GM18520 (cell line): ENCODE measurements at regions not wholly inside any gene's neighbourhood (a gene's known extent, or its start where the extent isn't known, plus 50 kb on each side); places are given as distances from the start of the nearest gene placed in this dataset.

ENCODE experiments used
- ATAC-seq: cut with Tn5 transposase; IDR thresholded peaks from one replicate; pipeline ENCODE4 v1.9.1; 2021; ENCODE audit not compliant: unreplicated experiment

DNA sequence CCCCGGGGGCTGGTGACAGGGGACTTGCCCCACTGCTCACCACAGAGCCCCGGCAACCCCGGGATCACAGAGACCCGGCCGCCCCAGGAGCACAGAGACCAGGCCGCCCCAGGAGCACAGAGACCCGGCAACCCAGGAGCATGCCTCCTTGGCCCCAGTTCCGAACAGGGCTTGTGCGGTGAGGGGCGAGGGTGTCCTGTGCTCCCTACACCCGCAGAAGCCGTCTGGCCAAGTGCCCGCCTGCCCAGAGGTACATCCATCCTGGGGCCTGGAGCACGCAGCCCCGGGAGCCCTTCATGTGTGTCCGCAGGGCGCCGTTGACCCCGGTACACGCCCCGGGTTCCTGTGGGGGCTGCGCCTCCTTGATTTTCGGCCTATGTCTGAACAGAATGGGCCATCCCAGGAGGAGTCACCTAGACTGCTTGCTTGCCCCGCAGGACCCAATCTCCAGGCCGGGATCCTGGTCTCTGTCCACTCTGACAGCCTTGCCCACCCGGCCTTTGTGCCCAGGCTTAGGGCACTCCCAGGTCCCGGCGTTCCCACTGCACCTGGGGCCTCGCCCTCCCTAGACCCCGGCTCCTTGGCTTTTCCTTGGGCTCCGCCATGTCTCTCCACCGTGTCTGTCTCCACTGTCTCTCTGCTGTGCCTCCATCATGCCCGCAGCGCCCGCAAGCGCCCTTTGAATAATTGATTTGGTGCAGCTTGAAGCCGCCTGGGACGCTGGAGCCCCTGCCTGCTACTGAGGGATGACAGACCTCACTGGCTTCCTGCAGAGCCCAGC is 219.8 kb downstream of the ERMARD start:
- no peak for ATAC-seq

DNA sequence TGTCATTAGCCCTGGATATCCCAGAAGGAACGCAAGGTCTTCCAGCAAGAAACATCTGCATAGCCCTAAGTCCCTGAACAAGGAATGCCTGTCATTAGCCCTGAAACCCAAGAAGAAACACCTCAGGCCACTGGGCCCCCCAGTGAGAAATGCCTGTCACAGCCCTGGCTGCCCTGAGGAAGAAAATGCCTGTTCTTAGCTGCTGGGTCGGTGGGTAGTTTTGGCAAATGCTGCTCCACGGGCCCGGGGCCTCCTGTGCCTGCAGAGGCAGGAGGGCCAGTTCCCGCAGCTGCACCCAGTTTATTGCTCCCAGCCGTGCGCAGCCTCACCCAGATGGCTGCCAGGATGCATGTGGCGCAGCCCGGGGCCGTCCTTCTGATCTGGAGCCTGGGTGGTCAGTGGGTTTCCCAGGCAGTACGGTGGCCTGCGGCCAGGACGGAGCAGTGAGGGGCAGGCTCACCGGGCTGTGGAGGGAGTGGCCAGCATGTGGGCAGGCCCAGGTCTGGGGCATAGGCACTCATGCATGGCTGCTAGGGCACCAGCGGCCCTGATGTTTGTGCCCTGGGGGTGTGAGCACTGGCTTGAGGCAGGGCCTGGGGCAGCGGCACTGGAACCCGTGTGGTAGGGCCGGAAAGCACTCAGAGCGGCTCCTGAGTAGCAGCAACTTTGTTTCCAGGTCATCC is 219.0 kb downstream of the ERMARD start:
- ATAC-seq, result no peak

DNA sequence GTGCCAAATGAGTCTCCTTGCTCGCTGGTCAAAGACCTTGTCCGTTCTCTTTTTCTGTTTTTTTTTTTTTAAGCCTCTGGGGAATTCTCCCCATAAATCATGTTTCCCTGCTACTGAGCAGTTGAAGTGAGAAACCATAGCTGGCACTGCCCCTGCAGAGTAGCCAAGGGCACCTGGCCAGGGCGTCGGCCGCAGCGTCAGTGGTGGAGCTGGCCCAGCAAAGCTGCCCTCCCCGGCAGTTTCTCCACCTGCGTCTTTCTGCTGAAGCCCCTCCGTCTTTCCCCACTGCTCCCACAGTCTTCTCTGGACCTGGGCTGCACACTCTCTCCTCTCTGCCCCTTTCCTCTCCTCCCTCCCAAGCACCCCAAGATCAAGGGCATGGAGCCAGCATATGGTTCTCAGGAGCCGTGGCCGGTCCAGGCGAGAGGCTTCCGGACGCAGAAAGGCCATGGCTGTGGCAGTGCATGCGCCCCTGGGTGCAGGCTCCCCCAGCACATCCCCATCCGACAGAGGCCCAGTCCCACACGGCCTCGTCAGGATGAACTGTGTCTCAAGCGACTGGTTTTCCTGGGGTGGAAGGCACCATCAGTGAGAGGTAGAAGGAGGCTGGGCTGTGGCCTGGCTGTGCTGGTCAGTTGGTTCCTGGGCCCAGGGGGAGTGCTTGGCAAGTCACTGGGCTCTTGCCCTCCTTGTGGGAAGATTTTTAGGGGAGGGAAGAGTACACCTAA is 218.1 kb downstream of the ERMARD start:
- no peak for ATAC-seq

GRCh38 chr6:169968541-169969270 is 217.3 kb downstream of the ERMARD start:
- ATAC-seq, result no peak

GRCh38 chr6:169967687-169968086 is 216.3 kb downstream of the ERMARD start:
- ATAC-seq, result no peak

DNA sequence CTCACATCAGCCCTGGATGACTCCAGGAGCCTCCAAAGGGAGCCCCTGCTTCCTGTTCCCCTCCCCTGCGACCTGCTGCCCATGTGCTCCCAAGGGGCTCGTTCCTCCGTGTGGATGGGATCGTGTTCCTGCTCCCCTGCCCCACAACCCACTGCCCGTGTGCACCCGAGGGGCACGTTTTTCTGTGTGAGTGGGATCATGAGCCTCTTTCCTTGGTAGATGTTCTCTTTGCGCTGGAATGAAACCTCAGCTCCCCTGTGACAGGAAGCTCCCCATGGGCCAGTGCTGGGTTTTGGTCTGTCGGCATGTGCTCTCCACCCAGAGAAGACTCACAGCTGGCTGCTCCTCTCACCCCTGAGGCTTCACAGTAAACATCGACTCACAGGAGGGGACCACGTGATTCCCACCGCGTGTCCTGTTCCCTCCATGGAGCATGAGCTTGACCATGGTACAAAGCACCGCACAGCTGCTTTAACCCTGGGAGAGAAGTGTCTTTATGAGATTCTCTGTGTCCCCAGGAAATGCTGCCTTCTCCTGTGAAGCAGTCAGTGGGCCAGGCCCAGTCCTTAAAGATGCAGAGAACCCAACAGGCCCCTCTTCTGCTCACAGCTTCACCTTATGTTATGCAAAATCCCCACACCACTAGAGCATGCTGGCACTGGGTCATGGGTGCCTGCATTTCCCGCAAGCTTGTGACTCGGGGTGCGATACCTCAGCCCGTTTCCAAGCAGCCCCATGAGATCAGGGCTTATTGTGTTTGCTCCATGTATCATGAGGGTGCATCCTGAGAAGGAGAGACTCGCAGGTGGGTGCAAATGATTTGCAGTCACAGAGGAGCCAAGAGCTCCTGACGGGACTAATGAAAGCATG is 215.1 kb downstream of the ERMARD start:
- ATAC-seq, result no peak

DNA sequence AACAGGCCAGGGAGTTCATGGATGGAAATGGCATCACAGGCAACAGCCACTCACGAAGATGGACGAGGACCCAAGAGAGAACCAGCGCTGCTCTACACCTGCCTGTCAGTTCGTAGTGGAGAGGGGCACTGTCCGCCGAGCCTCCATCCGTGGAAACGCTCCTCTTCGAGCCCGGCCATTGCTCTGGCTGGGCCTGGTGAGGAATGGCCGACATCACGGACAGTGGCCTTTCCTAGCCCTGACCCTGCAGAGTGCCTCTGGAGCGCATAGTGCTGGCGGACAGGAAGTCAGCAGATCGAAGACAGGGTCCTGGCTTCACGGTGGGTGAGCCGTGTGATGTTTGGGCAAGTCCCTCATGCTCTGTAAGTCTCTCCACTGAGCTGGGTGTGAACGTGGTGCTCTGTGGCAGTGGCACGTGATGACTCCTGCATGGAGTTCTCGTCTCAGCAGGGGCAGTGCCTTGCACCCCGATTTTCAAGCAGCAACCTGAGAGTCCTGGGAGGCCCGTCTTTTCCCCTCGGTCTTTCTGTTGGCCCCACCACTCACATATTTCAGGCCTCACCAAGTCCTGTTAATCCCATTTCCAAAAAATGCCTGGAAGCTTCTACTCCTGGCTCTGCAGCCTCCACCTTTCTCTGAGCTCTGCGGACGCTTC is 214.4 kb downstream of the ERMARD start:
- ATAC-seq, result no peak

- ATAC-seq, result no peak
Observed at GRCh38 chr6:169965239-169965638, 213.8 kb downstream of the ERMARD start.

DNA sequence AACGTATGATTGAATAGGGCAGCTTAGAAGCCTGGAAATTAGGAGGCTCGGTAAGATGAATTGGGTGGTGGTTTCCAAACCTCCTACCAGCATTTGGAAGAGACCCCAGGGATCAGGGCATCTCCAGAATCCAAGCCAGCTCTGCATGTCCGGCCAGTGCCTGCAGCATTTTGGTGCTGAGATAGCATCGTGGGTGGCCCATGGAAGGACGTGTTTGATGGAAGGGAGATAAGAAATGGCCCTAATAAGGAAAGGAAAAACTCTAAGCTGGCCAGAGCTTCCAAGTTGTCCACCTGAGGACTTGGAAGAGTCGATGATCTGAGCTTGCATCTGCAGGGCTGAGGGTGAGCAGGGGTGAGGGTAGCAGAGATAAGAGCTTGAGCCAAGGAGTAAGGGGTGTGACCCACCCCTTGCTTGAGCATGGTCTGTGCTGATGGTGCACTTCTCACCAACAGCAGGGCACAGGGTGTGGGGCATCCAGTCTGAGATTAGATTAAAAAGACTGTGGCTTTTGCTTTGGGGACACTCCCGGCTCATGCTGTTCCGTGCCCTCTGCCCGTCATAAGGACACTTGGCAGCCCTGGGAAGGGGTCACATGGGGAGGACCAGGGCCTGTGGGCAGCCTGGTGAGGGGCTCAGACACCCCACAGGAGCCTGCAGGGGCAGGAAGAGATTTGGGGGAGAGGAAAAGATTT is 213.2 kb downstream of the ERMARD start:
- ATAC-seq, result no peak

DNA sequence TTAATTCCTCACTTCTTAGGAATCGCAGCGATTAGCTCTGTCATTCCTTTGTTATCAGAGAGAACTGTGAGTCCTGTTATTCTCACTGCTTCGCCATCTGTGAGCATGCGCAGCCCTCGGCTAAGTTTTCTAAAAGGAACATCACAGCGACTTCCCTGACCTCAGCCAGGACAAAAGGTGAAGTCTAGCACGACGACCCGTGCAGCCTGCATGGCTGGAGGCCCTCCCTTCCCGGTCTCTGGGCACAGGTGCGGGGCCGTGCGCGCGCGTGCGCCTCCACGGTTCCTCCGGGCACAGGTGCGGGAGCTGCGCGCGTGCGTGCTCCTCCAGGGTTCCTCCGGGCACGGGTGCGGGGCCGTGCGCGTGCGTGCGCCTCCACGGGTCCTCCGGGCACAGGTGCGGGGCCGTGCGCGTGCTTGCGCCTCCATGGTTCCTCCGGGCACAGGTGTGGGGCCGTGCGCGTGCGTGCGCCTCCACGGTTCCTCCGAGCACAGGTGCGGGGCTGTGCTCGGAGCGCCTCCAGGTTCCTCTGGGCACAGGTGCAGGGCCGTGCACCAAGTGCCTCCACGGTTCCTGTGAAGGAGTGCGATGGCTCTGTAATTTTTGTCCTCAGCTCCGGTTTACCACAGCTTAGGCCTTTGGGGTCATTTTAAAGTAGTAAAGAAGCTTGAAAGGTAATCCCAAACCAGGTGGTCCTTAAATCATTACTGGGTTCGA is 212.3 kb downstream of the ERMARD start:
- ATAC-seq, result no peak

GRCh38 chr6:169962604-169963469 is 211.4 kb downstream of the ERMARD start:
- no peak for ATAC-seq

GRCh38 chr6:169961772-169962561 is 210.5 kb downstream of the ERMARD start:
- ATAC-seq, result no peak

DNA sequence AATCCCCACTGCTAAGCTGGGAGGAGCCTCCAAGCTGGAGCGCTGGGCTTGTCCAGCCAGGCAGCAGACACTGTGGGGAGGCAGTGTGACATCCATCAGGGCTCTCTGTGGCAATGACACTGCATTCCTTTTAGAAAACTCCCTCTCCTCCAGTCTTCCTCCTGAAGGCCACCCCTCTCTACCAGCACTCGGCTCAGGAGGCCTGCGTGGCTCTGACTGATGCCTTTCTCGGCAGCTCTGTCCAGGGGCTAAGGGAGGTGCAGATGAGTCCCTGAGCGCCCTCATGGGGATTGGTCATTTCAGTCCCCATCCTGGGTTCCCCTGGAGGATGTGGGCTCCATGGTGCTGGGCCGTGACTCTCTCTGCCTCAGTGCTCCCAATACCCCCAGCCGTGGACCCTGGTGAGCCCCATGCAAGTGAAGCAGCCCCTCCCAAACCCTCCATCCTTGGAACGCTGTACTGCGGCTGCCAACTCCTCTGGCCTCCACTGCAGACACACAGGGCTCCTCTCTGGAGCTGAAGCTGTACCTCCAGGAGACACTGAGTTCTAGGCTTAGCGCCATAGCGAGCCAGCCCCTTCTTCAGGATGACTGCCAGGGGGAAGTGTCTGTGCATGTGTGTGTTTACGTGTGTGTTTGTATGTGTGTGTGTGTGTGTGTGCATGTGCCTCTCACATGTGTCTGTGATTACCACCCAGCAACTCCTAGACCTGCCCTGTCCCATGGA is 209.6 kb downstream of the ERMARD start:
- no peak for ATAC-seq

DNA sequence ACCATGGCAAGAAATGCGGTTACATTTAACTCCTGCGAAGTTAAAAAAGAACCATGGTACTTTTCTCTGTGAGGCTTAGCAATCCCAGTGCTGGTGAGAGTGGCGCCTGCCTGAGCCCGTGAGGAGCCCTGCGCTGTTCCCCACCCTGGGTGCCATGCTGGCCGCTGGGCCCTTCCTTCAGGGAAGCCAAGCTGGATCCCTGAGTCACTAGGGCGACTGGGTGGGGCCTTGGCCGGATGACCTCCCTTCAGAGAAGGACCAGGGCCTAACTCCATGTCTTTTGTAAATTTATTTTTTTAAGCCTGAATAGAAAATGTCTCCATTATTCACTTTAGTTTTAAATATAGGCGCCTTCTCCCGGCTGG is 209.1 kb downstream of the ERMARD start:
- ATAC-seq, result no peak

DNA sequence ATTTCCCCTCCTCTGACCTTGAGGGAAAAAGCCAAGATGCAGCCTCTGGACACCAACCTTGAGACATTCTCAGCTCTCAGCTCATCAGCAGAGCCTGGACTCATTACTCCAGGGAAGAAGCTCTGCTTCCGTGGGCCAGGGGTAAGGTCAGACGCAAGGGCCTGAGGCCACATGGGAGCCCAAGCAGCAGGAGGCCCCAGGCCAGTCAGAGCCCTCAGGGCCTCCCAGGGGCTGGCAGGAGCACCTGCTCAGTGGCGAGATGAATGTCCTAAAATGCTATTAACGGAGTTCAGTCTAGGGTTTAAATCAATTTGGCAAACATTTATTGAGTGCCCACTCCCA is 208.6 kb downstream of the ERMARD start:
- no peak for ATAC-seq
